Central memory CD4-positive, alpha-beta T cell (primary cell): ENCODE measurements at regions not wholly inside any gene's neighbourhood (a gene's known extent, or its start where the extent isn't known, plus 50 kb on each side); places are given as distances from the start of the nearest gene placed in this dataset.
"Not testable (repeated sequence)": the region's sequence is repeated elsewhere in the genome, so short reads cannot be mapped to it uniquely, and the experiment has no call there.

Experiments
- DNase-seq: peaks from one replicate; pipeline ENCODE4 v3.0.0; 2022

- DNase-seq, result no peak
These were observed 267.1 kb downstream of the TSN start for GRCh38 chr2:122022531-122022930.

DNA sequence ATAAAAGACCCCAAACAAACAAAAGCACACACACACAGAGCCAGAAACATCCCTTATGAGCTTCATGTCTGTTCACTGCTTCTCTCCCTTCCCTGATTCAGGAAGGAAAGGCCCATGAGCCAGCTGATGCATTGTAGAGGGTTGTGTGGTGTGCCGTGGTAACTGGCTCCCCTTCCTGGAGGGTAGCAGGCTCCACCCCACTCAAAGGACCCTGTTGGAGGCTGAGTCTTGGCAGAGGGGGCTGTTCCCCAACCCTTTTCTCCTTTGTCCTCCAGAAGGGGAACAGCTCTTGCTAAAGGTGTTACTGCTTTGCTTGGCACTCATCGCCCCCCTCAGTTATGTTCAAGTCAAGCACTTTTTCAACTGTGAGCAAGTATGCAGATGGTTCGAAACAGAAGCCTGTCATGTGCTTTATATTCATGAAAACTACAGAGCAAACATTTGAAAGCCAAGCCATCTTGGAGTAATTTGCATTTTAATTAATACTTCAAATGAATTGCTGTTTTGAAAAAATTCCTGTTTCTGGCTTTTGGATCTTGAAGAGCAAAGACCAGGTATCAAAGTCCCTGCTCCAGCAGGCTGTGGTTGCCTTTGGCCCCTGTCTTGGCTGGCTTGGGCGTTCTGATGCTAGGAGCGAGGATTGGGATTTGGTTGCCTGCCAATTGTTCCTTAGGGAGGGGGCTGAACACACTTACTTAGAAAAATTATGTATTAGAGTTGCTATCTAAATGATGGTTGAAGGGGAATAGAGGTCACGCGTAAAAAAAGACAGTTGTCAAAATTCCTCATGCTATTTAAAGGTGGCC is 267.8 kb downstream of the TSN start:
- DNase-seq, result no peak

GRCh38 chr2:122027510-122028217 is 272.2 kb downstream of the TSN start:
- DNase-seq, result no peak

DNA sequence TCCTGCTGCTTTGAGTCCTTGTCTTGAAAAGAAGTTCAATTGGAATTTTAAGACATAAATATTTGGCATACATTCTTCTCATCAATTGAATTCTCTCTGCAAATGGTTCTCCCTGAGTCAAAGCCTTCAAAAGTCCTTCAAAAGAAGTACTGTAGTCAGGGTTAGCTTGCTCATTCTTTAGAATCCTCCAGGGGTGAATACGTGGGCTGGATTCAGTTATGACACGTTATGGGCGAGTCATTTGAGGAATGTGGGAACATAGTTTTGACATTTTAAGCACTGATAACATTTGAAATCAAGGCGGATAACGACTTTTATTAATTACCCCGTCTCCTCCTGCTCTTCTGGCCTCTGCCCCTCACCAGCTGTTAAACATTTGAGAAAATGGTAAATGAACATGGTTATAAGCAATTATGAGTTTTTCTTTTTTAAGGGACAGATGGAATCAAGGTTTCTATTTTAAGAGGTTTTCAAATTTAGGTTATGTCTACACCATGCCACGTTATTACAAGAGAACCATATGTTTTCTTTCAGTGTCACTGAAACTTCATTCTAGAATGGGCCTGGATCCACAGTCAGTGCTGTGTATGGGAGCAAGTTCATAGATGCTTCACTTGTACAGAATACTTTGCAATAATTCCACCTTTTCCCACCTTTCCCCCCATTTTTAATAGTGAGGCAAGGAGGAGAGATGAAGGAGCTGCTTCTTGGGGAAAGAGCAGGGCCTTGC is 273.1 kb downstream of the TSN start:
- no peak for DNase-seq

DNA sequence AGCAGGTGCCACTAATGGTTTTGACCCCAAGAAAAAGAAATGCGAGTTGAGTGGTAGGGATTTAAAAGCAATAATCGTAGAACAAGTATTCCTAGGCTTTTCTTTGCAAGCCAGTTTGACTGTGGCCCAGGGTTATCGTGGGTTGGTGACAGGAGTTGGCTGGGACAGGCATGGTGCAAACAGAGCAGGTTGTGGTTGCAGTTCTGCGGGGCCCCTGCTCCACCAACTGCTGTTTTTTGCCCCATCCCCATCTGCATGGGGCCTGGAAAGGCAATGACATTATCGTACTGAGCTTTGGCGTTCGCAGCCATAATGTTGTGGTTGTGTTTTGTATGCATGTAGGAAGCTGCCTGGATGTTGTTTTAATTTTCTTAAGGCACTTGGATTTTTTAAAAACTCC is 274.0 kb downstream of the TSN start:
- no peak for DNase-seq

GRCh38 chr2:122029945-122030344 is 274.5 kb downstream of the TSN start:
- DNase-seq, result no peak

DNA sequence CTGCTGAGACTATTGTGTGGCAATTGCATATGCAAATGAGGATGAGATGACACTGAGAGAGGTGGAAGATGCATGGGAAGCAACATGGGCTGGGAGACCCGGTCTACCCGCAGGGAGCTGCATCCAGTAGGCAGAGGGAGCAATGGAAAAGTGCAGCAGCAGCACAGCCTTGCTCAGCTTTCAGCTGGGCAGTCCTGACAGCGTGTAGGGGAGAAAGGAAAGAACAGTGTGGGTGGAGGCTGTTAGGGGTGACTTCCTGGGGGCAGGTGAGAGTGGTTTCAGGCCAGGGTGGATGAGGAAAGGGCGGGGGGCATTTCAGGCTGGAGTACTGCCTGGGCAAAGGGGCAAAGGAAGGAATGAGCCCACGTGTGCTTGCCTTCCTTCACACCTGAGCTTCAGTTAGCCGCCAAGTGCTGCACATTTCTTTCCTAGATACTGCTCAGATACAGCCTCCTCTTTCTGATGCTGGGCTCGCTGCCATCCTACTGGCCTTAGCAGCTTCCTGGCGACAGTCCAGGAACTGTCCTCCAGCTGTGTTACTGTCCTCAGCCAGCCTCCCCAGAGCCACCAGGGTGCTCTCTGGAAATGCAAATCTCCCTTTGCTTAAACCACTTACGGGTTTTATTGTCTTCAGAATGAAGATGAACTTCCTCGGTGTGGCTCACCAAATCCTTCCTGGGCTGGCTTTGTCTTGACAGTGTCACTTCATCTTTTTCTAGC is 276.3 kb downstream of the TSN start:
- DNase-seq, result no peak

GRCh38 chr2:122032264-122032645 is 276.8 kb downstream of the TSN start:
- no peak for DNase-seq

- DNase-seq, result no peak
These were observed 278.3 kb downstream of the TSN start for GRCh38 chr2:122033778-122034177.

- no peak for DNase-seq
These were observed 278.9 kb downstream of the TSN start for GRCh38 chr2:122034344-122034743.

DNA sequence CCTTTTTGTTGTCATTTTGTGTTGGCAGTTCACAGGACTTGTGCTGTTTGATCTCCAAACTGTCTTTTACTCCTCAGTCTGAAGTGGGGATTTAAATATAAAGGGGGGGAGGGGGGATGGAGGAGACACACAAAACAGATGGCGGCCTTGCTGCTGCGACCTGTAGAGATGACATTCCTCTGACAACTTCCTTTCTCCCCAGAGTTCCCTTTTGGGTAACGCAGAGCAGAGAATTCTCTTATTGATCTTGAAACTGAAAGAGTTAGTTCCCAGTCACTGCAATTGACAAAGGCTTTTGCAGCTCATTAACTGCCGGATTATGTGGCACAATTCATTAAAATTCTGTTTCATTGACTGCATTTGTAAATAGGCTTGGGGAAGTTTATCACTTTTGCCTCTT is 279.3 kb downstream of the TSN start:
- no peak for DNase-seq

GRCh38 chr2:122038816-122039215 is 283.4 kb downstream of the TSN start:
- not testable (repeated sequence) for DNase-seq

DNA sequence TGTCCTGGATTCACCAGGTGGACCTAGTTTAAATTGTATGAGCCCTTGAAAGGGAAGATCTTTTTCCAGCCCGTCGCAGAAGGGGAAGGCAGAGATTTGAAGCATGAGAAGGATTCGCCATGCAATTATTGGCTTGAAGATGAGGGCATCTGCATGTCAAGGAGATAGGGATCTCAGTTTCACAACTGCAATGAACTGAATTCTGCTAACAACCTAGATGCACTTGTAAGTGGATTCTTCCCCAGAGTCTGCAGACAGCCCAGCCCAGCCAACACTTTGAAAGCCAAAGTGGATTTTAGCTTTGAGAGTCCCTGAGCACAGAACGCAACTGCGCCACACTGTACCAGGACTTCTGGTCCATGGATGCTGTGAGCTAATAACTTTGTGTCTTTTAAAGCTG is 286.0 kb downstream of the TSN start:
- no peak for DNase-seq

DNA sequence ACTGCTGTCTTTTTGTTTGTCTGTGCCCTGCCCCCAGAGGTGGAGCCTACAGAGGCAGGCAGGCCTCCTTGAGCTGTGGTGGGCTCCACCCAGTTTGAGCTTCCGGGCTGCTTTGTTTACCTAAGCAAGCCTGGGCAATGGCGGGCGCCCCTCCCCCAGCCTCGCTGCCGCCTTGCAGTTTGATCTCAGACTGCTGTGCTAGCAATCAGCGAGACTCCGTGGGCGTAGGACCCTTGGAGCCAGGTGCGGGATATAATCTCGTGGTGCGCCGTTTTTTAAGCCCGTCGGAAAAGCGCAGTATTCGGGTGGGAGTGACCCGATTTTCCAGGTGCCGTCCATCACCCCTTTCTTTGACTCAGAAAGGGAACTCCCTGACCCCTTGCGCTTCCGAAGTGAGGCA is 296.2 kb downstream of the TSN start:
- not testable (repeated sequence) for DNase-seq

DNA sequence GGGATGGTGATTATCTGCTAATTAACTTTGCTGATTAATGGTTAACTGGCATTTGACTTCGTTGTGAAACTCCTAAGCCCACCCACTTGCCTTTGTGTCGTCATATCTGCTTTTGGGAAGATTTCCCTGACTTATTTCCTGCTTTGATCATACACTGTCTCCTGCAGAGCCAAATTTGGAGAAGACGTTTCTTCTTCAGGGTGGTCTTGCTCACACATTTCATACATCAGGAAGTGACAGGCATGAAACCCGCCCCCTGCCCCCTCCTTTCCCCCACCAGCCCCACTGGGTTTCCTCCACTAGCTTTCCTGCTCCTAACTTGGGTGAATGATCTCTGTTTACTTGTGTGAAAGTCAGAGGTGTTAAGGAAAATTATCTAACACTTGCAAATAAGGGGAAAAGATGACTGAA is 300.1 kb downstream of the TSN start:
- DNase-seq, result no peak

DNA sequence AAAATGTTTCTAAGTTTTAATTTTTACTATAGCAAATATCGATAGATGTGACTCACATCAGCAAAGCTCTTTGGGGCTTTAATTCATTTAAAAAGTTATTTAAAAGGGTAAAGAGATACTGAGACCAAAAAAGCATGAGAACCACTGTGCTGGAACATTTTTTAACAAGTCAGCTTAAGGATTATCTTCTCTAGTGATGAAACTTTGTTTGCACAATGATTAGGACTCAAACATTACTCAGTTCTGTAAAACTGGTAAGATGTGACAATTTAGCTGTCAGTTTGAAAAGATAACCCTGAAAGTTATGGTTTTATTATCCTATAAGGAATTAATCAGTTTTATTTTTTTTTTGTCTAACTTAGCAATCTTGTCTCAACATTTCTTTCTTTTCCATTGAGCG is 301.4 kb downstream of the TSN start:
- no peak for DNase-seq

DNA sequence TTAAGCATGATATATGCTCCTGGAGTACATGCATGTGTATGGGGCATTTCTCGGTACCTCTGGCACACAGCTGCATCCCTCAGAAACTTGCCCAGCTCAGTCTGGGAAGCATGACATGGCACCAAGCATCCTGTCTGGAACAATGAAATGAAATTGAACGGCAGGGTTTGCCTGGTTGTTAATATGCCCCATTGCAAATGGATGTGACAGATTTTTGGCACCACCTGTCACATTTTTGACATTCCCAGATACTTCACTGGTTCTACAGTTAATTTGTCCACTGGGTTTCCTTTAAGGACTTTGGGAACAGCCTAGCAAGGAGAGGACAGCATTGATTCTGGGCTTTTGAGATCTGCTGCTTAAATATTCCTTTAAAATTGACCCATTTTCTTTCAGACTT is 305.8 kb downstream of the TSN start:
- no peak for DNase-seq

DNA sequence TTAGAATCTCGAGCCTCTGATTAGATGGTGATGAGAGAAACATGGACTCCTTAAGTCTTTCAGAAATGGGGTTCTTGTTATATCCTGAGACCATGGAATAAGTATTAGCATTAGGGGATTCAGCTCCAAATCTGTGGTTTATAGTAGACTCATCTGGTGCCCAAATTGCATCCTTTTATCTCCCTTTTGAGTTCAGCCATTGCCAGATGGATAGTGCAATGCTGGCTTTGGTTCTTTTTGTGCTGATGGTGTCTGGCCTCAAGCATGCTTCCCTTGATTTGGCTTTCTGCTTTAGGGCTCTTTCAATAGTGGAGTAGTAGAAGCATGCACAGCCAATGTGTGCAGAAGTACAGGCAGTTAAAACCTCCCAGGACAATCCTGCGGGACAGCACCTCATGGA is 306.4 kb downstream of the TSN start:
- no peak for DNase-seq

- no peak for DNase-seq
These were observed 307.1 kb downstream of the TSN start for GRCh38 chr2:122062506-122062905.

DNA sequence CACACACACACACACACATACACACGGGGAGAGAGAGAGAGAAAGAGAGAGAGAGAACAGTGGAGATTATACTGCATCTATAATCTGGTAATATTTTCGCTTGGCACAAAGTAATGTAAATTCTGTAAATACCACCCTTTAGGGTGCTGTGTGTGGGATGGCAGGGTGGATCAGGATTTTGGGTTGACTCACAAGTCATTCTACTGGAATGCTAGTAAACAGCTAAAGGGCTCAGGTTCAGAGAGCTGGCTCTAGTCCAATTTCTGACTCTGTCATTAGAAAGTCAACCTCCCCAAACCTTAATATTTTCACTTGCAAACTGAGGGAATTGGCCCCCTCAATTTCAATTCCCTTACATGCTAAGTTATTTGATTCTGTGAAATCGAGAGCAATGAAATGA is 308.3 kb downstream of the TSN start:
- DNase-seq, result no peak

GRCh38 chr2:122070241-122070731 is 314.8 kb downstream of the TSN start:
- no peak for DNase-seq

GRCh38 chr2:122072666-122073065 is 317.2 kb downstream of the TSN start:
- DNase-seq, result no peak

DNA sequence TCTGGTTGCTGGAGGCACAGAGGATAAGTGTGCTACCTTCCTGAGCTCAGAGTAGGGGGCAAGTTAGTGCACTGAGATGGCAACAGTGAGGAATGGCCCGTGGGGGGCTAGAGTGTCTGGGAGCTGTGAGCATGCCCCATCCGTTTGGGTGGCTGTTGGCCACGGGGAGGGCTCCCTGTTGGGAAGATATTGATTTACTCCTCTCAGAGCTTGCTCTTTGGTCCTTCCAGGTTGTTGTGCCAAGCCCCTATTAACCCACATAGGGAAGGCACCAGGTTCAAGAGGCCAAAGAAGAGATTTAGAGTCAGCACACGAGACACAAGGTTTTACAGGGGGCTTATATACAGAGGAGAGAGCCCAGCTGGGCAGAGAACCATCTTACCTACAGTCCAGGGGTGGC is 318.8 kb downstream of the TSN start:
- no peak for DNase-seq
